ENCODE measurements at regions not wholly inside any gene's neighbourhood (a gene's known extent, or its start where the extent isn't known, plus 50 kb on each side); places are given as distances from the start of the nearest gene placed in this dataset.
A peak's percentile ranks its signal among the peaks of the same experiment; 100 is the strongest.

GRCh38 chr9:106450549-106450948 is 412.4 kb upstream of the ZNF462 start:
- Histone ChIP-seq H3K4me3 (ENCODE audit: low read depth in 1 of 3, low read length in 3 of 3) (no peak overlapping the region), H3K9me3 (ENCODE audit: control insufficient read depth in 4 of 4, low read length in 3 of 4) (no peaks in the 10 kb centered on the region), H3K9ac (ENCODE audit: low read depth in 1 of 2, low read length in 2 of 2) (no peak overlapping the region), H3K36me3 (ENCODE audit: control insufficient read depth in 4 of 4, insufficient read depth in 3 of 4, low read depth in 1 of 4, low read length in 3 of 4) (no peaks in the 10 kb centered on the region), H3K27me3 (ENCODE audit: control insufficient read depth in 4 of 4, insufficient read depth in 4 of 4, low read length in 3 of 4) (no peaks in the 10 kb centered on the region), H3K27ac (ENCODE audit: low read depth in 1 of 2, low read length in 2 of 2) (no peak overlapping the region), H3K4me1 (ENCODE audit: control insufficient read depth in 4 of 4, insufficient read depth in 4 of 4, low read length in 3 of 4) (no peaks in the 10 kb centered on the region)
- TF ChIP-seq, protein P1, sequence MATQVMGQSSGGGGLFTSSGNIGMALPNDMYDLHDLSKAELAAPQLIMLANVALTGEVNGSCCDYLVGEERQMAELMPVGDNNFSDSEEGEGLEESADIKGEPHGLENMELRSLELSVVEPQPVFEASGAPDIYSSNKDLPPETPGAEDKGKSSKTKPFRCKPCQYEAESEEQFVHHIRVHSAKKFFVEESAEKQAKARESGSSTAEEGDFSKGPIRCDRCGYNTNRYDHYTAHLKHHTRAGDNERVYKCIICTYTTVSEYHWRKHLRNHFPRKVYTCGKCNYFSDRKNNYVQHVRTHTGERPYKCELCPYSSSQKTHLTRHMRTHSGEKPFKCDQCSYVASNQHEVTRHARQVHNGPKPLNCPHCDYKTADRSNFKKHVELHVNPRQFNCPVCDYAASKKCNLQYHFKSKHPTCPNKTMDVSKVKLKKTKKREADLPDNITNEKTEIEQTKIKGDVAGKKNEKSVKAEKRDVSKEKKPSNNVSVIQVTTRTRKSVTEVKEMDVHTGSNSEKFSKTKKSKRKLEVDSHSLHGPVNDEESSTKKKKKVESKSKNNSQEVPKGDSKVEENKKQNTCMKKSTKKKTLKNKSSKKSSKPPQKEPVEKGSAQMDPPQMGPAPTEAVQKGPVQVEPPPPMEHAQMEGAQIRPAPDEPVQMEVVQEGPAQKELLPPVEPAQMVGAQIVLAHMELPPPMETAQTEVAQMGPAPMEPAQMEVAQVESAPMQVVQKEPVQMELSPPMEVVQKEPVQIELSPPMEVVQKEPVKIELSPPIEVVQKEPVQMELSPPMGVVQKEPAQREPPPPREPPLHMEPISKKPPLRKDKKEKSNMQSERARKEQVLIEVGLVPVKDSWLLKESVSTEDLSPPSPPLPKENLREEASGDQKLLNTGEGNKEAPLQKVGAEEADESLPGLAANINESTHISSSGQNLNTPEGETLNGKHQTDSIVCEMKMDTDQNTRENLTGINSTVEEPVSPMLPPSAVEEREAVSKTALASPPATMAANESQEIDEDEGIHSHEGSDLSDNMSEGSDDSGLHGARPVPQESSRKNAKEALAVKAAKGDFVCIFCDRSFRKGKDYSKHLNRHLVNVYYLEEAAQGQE (IDR thresholded peaks at IDR 0.05) = no peak
- TF ChIP-seq SP1 (IDR thresholded peaks at IDR 0.05) (peak; percentile 28), NR2F2 (IDR thresholded peaks at IDR 0.05) (peak; percentile 74)
- no peak for DNase-seq (ENCODE audit: low spot score)

DNA sequence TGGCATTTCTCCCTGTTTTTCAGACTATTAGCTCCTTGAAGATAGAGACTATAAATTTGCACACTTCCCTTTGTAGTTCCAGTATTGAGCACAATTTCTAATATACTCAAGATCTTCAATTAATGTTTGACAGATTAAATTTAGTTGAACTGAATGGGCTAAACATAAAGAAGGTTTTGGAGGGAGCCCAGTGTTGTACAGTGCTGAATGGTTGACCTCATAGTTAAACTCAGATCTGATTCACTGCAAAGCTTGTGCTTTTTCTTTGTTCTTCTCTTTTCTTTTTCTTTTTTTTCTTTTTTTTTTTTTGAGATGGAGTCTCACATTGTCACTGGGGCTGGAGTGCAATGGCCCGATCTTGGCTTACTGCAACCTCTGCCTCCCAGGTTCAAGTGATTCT is 411.7 kb upstream of the ZNF462 start:
- WGBS = 88% methylated on average over 1 of the region's 1 CpG
- TF ChIP-seq RAD21 (IDR thresholded peaks at IDR 0.05) (no peak), RXRA (IDR thresholded peaks at IDR 0.05) (no peak), NR2F2 (IDR thresholded peaks at IDR 0.05) (no peak), YY1 (IDR thresholded peaks at IDR 0.05) (no peak)
- TF ChIP-seq, protein P1 (IDR thresholded peaks at IDR 0.05) = no peak
- no peaks in the 10 kb centered on the region for H3K27me3 ChIP-seq (ENCODE audit: control insufficient read depth in 4 of 4, insufficient read depth in 4 of 4, low read length in 3 of 4)
- H3K9me3 ChIP-seq (ENCODE audit: control insufficient read depth in 4 of 4, low read length in 3 of 4) = no peaks in the 10 kb centered on the region
- H3K4me3 ChIP-seq (ENCODE audit: low read depth in 1 of 3, low read length in 3 of 3) = no peak overlapping the region
- H3K36me3 ChIP-seq (ENCODE audit: control insufficient read depth in 4 of 4, insufficient read depth in 3 of 4, low read depth in 1 of 4, low read length in 3 of 4) = no peaks in the 10 kb centered on the region
- no peak for DNase-seq (ENCODE audit: low spot score)
- no peaks in the 10 kb centered on the region for H3K4me1 ChIP-seq (ENCODE audit: control insufficient read depth in 4 of 4, insufficient read depth in 4 of 4, low read length in 3 of 4)
- no peak overlapping the region for H3K9ac ChIP-seq (ENCODE audit: low read depth in 1 of 2, low read length in 2 of 2)
- H3K27ac ChIP-seq (ENCODE audit: low read depth in 1 of 2, low read length in 2 of 2) = peak overlapping the region in 1 of 2 donors; percentile 20

DNA sequence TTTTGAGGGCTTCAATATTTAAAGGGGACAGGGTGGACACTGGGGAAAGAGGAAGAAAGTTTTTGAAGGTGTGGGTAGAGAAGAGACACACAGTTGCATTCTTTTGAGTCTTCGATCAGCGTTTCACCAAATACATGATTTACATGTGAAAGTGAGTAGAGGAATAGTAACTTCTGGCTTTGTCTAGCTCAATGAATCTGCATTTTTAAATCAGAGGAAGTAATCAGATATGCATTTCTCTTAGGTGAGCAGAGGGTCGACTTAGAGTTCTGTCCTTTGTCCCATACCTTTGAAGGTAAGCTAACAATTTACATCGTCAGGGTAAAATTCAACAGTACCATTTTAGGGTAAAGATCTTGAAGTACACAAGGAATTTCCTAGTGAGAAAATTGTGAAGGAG is 406.4 kb upstream of the ZNF462 start:
- Histone ChIP-seq H3K9ac (ENCODE audit: low read depth in 1 of 2, low read length in 2 of 2) (no peak overlapping the region), H3K27me3 (ENCODE audit: control insufficient read depth in 4 of 4, insufficient read depth in 4 of 4, low read length in 3 of 4) (no peaks in the 10 kb centered on the region), H3K36me3 (ENCODE audit: control insufficient read depth in 4 of 4, insufficient read depth in 3 of 4, low read depth in 1 of 4, low read length in 3 of 4) (no peaks in the 10 kb centered on the region), H3K4me3 (ENCODE audit: low read depth in 1 of 3, low read length in 3 of 3) (no peak overlapping the region), H3K4me1 (ENCODE audit: control insufficient read depth in 4 of 4, insufficient read depth in 4 of 4, low read length in 3 of 4) (no peaks in the 10 kb centered on the region), H3K27ac (ENCODE audit: low read depth in 1 of 2, low read length in 2 of 2) (no peak overlapping the region), H3K9me3 (ENCODE audit: control insufficient read depth in 4 of 4, low read length in 3 of 4) (peaks cover 0 to 5% (median 3%) of the 10 kb centered on the region in 4 donors)
- no peak for DNase-seq (ENCODE audit: low spot score)
- TF ChIP-seq FOXA1 (IDR thresholded peaks at IDR 0.05) (no peak), RXRA (IDR thresholded peaks at IDR 0.05) (no peak), GABPA (IDR thresholded peaks at IDR 0.05 in 1 of 2, conservative IDR thresholded peaks at IDR 0.05 in 1 of 2) (no peak), HNF4A (conservative IDR thresholded peaks at IDR 0.05) (no peak)
- TF ChIP-seq, protein P2, sequence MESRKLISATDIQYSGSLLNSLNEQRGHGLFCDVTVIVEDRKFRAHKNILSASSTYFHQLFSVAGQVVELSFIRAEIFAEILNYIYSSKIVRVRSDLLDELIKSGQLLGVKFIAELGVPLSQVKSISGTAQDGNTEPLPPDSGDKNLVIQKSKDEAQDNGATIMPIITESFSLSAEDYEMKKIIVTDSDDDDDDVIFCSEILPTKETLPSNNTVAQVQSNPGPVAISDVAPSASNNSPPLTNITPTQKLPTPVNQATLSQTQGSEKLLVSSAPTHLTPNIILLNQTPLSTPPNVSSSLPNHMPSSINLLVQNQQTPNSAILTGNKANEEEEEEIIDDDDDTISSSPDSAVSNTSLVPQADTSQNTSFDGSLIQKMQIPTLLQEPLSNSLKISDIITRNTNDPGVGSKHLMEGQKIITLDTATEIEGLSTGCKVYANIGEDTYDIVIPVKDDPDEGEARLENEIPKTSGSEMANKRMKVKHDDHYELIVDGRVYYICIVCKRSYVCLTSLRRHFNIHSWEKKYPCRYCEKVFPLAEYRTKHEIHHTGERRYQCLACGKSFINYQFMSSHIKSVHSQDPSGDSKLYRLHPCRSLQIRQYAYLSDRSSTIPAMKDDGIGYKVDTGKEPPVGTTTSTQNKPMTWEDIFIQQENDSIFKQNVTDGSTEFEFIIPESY (IDR thresholded peaks at IDR 0.05) = no peak
- TF ChIP-seq, protein P1 (IDR thresholded peaks at IDR 0.05) = no peak
- whole genome bisulfite sequencing = 63% methylated on average over 4 of the region's 4 CpGs

All from liver (tissue), 7 donors.